Tongue (tissue), 1 donor: ENCODE measurements at regions not wholly inside any gene's neighbourhood (a gene's known extent, or its start where the extent isn't known, plus 50 kb on each side); places are given as distances from the start of the nearest gene placed in this dataset.
A peak's percentile ranks its signal among the peaks of the same experiment; 100 is the strongest.

Experiments used
- DNase-seq: peaks from one replicate; pipeline ENCODE4 v3.0.0-alpha.2; 2015

- no peak for DNase-seq
Observed at GRCh38 chr11:70573701-70574151, 175.4 kb downstream of the CTTN start.

GRCh38 chr11:70574725-70575347 is 176.5 kb downstream of the CTTN start:
- no peak for DNase-seq

- no peak for DNase-seq
Observed at GRCh38 chr11:70575396-70576060, 177.2 kb downstream of the CTTN start.

GRCh38 chr11:70577258-70577603 is 178.9 kb downstream of the CTTN start:
- no peak for DNase-seq

- no peak for DNase-seq
Observed at GRCh38 chr11:70577948-70578347, 179.6 kb downstream of the CTTN start.

GRCh38 chr11:70578371-70578770 is 180.0 kb downstream of the CTTN start:
- no peak for DNase-seq

GRCh38 chr11:70578831-70579230 is 180.5 kb downstream of the CTTN start:
- no peak for DNase-seq

- DNase-seq, result no peak
Observed at GRCh38 chr11:70579316-70579955, 181.1 kb downstream of the CTTN start.

GRCh38 chr11:70580036-70580805 is 181.9 kb downstream of the CTTN start:
- peak; percentile 41 for DNase-seq

GRCh38 chr11:70581991-70582885 is 183.9 kb downstream of the CTTN start:
- DNase-seq, result no peak

GRCh38 chr11:70582886-70583641 is 184.7 kb downstream of the CTTN start:
- no peak for DNase-seq

GRCh38 chr11:70583781-70584218 is 185.5 kb downstream of the CTTN start:
- no peak for DNase-seq

- no peak for DNase-seq
Observed at GRCh38 chr11:70584498-70585235, 186.3 kb downstream of the CTTN start.

- DNase-seq, result no peak
Observed at GRCh38 chr11:70585236-70585545, 186.9 kb downstream of the CTTN start.

GRCh38 chr11:70586261-70587074 is 188.1 kb downstream of the CTTN start:
- no peak for DNase-seq

- no peak for DNase-seq
Observed at GRCh38 chr11:70587075-70587389, 188.7 kb downstream of the CTTN start.

- DNase-seq, result no peak
Observed at GRCh38 chr11:70590356-70590991, 192.1 kb downstream of the CTTN start.

GRCh38 chr11:70592641-70593165 is 194.4 kb downstream of the CTTN start:
- DNase-seq, result no peak

- DNase-seq, result no peak
Observed at GRCh38 chr11:70593446-70593983, 195.2 kb downstream of the CTTN start.
